NCI-H524 treated with DMSO at 0.1 percent for 48 hours (cell line): ENCODE measurements at regions not wholly inside any gene's neighbourhood (a gene's known extent, or its start where the extent isn't known, plus 50 kb on each side); places are given as distances from the start of the nearest gene placed in this dataset.
"Not testable (repeated sequence)": the region's sequence is repeated elsewhere in the genome, so short reads cannot be mapped to it uniquely, and the experiment has no call there.

Source experiments
- DNase-seq: peaks from one replicate; lab custom pipeline; 2025; lab: John Stamatoyannopoulos, UW

DNA sequence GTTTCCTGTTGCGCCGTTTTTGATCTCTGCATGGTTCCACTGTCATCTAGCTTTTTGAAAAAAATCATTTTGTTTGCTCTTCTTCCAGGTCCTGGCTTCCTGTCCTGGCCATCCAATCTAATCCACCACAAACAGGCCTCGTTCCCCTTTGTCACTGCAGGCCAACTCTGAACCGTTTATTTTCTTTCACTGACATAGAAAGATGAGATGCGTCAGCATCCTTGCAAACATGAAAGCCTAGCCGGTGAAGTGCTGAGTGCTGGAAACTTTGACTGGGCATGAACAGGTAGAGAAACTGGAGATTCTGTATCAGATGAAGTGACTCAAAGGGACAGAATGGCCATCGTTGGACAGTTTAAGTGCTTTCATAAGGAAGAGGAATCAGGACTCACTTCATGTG, 1247.8 kb downstream of the TYW1 start:
- DNase-seq, result no peak

DNA sequence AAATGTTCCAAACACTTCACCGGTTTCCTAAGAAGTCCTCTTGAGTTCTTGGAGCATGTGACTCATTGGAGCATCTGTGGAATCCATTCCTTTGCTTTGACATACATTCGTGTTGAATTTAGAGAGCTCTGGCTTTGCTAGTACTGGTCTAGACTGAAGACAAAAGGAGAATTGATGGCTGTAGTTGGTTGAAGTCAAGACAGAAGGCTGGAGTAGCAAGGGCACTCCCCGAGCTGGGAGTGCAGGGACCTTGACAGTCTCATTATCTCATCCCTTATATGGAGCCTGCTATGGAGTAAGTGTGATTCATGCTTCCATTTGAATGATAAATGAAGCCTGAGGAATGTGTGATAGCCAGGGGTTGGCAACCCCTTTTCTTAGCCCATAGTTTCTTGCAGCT, 1249.1 kb downstream of the TYW1 start:
- no peak for DNase-seq

DNA sequence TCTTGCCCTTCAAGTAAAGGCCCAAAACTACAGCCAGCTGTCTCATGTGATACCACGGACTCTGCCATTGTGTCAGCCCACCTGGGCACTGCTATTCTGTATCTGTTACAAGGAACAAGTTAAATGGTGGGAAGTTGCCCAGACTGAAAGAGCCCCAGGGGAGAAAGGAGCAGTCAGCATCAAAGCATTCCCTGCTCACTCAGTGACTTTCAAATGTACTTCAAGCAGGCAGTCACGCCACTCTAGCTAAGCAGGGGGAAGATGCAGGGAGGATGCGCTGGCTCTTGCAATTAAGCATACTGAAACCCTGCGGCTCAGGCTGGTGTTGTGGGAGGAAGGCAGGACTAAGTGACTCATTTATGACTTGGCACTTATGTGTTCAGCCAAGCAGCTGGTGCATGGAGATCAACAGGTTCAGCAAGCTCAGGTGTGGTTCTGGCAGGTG, 1249.6 kb downstream of the TYW1 start:
- no peak for DNase-seq

DNA sequence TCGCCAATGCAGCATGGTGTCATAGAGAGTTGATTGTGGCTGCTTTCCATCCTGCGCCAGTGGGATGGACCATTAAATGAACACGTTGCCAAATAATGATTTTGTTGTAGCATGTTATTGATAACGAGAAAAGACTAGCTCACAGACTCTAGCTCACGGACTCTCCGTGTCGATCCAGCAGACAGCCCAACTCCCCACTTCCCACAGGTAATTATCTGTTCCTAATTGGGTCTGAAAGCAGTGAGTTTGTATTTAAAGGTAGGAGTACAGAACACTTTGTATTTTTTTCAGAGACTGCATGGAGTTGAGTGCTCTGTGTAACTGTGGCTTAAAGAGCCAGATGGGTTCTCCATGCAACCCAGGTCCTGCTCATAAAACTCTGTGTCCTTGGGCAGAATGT, 1250.5 kb downstream of the TYW1 start:
- no peak for DNase-seq

DNA sequence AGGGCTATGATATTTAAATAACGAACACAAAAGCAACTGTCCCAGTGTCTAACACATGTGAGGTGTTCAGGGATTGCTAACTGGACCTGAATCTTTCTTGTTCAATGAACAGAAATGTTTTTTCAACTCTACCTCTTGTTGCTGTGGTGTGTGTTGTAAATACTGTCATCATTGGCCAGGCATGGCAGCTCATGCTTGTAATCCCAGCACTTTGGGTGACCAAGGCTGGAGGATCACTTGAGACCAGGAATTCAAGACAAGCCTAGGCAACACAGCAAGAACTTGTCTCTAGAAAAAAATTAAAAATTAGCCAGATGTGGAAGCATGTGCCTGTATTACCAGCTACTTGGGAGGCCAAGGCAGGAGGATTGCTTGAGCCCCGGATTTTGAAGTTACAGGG, 1250.9 kb downstream of the TYW1 start:
- DNase-seq, result no peak

DNA sequence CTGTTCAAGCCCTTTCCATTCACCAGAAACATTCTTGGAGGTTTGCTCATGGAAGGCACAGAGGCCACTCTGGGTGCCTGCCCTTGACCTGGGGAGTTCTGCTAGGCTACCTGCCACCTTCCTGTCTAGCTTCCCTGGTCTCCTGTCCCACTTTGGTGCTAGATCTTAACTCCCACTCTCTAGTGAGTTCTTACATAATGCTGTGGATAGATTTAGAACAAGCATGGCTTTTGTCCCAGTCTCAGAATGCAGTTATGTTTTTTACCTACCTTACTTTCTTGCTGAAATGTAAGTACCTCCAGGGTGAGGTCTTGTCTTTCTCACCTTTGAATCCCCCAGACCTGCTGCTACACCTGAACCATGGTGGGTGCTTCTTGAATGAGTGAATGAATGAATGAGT, 1252.3 kb downstream of the TYW1 start:
- DNase-seq, result no peak

DNA sequence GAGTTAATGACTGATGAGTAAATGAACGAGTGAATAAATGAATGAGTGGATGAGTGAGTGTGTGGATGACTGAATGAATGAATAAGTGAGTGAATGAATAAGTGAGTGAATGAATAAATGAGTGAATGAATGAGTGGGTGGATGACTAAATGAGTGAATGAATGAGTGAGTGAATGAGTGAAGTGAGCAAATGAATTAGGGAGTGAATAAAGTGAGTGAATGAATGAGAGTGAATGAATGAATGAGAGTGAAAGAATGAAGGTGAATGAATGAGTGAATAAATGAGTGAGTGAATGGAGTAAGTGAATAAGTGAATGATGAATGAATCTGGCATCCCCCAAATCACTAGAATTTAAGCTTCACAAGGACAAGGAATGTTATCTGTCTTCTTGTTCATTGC, 1253.0 kb downstream of the TYW1 start:
- DNase-seq, result no peak

DNA sequence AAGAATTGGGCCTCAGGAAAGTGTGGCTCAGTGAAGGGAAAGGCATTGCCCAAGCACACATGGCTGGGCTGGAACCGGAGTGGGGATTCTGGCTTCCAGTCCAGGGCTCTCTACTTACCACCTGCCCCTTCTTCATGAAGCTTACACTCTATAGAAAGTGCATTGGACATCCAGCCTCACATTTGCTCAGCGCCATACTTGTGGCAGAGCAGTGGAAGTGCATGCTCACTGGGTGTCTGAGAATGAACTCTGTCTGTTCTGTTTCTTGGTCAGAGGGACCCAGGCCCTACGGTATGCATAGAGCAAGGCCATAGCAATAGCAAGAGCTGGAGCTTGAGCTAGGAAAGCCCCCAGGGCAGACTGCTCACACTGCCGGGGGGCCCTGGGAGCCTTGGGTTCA, 1253.5 kb downstream of the TYW1 start:
- DNase-seq, result no peak

DNA sequence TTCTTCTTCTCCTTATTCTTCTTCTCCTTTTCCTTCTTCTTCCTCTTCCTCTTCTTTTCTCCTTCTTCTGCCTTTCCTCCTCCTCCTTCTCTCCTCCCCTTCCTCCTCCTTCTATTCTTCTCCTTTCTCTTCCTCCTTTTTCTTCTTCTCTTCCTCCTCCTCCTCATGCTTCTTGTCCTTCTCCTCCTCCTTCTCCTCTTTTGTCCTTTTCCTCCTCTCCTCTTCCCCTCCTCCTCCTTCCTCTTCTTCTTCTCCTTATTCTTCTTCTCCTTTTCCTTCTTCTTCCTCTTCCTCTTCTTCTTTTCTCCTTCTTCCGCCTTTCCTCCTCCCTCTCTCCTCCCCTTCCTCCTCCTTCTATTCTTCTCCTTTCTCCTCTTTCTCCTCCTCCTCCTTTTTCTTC, 1258.2 kb downstream of the TYW1 start:
- not testable (repeated sequence) for DNase-seq

DNA sequence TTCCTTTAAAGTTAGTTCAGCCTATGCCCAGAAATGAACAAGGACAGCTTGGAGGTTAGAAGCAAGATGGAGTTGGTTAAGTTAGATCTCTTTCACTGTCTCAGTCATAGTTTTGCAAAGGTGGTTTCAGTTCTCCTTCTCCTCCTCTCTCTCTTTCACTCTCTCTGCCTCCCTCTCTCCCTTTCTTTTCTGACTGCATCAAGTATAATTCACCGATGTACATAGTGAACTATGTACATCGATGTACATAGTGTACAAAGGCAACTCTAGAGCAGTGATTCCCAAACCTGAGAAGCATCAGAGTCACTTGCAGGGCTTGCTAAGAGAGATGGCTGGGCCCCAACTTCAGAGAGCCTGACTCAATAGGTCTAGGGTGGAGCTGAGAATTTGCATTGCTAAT, 1259.7 kb downstream of the TYW1 start:
- DNase-seq, result no peak

DNA sequence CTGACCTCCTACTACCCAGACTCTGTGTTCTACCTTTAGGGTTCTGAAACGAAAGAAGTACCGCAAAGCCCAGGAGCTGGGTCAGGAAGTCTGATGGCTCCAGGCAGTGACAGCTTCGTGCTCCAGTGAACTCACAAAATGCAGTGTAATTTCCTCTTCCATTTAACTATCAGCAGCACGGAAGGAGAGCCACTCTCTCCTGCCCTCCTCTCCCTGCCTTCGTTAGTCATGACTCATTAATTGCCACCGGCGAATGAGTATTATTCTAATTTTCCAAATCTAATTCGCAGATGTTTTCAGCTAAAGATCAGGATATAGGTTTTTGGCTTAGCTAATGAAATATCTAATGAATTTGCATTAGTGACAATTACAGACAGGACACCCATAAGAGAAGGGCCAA, 1262.0 kb downstream of the TYW1 start:
- DNase-seq, result no peak

DNA sequence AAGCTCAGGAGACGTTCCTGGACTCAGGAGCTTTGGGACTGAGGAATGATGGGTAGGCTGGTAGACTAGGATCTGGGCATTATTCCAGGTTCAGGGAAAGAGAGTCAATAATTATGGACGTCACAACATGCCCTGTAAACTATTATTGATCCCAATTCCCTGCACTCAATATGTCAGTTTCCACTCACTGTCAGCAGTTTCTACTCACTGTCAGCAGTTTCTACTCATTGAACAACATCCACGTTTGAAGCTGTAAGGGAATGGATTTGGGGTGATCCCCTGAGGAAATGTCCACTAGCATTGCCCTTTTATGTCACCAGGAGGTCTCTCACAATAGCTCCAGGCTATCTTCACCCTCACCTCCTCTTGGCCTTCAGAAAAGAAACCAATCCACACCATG, 1268.6 kb downstream of the TYW1 start:
- no peak for DNase-seq

DNA sequence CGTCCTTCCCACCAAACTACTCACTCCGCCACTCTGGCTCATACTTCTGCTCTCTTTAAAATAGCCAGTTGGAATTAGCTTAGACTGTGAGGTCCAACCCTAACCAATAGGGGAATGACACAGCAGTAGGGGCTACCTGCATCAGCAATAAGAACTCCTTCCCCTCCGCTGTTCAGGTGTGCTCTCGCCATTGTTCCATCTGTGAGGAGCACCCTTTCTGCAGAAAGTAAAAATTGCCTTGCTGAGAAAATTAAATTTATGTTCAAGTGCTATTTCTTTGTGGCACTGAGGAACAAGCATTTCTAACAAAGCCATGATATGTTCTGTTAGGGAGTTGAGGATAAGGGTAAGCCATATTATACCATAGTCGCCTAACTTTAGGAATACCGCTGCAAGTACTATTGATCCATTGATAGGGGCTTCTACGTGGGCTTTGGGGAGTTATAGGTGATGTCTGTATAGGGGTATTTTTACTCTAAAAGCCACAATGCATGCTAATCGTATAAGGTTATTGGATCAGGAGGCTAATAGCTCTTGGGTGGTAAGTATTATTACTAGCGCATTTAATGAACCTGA, 1269.5 kb downstream of the TYW1 start:
- no peak for DNase-seq

DNA sequence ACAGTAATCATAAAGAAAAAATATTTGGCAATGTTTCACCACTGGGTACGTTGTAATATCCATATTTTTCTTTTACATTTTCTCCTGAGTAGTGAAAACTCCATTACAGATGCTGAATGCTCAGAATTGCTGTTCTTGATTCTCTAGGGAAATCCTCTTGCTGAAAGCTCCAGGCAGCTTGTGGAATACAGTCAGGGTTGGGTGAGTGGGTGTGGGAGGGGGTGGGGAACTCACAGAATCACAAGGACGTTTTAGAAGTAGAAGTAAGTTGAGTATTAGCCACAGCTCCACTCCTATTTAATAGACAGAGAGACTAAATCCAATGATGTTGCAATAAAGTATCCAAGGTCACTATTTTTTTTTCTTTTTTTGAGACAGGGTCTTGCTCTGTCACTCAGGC, 1270.9 kb downstream of the TYW1 start:
- DNase-seq, result no peak

DNA sequence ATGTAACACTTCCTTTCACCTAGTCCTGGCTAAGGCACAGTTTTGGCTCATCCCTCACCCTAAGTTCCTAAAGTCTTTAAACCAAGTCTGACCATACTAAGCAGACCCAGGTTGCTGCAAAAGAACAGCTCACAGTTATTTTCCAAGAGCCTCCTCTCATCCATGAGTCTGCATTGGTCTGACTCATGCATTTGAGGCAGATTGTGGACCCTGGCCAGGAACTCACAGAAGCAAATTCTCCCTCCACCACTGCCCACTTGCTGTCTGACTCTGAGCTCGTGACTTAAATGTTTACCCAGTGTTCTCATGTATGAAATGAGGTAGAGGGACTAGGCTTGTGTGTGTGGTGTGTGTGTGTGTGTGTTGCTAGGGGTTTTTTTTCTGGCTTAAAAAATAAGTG, 1272.8 kb downstream of the TYW1 start:
- no peak for DNase-seq

DNA sequence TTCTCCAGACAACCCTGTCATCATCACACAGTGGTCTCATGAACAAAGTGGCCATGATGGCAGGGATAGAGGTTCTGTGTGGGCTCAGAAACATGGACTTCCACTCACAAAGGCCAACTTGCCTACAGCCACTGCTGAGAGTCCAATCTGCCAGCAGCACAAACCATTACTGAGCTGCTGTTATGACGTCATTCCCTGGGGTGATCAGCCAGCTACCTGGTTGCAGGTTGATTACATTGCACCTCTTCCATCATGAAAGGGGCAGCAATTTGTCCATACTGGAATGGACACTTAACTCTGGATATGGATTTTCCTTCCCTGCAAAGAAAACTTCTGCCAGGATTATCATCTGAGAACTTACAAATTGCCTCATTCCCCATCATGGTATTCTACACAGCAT, 1275.9 kb downstream of the TYW1 start:
- DNase-seq, result no peak

DNA sequence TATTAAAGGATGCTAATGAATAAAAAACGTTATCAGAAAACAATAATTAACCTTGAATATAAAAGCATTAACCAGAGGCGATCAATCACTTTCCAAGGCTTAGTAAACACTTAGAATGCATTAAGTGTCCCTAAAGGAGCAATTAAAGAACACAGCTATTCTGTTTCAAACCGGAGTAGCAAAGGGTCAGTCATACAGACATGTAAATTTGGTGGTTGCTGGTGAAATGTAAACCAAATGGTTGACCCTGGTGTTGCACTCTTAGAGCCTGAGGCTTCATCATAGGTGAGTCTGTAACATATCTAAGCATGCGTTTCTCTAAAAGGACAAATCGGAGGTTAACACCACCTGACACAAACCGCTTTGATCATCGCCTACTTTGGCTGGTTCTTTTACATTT, 1280.1 kb downstream of the TYW1 start:
- no peak for DNase-seq

DNA sequence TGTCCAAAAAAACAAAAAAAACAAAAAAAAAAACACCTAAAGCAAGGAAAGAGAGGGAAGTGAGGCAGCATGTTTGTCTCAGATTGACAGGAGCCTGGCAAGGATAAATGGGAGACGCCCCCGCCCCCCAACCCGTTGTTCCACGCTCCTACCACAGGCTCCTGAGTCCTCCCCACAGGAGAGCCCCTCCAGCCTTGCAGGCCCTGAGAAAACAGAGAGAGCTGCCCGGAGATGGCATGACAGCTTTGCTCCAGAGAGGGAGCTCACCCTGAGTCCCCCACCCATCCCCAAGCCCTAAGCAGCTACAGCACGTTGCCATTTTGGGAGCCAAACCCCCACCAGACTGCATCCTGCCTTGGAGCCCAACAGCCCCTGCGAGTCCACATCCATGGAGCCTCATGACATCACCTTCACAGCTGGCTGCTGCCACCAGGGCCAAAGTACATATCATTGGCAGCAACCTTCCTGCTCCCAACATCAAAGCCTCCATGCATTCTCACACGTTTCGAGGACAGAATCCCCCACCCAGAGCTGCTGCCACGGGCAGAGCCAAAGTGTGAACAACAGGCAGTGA, 1283.3 kb downstream of the TYW1 start:
- no peak for DNase-seq

DNA sequence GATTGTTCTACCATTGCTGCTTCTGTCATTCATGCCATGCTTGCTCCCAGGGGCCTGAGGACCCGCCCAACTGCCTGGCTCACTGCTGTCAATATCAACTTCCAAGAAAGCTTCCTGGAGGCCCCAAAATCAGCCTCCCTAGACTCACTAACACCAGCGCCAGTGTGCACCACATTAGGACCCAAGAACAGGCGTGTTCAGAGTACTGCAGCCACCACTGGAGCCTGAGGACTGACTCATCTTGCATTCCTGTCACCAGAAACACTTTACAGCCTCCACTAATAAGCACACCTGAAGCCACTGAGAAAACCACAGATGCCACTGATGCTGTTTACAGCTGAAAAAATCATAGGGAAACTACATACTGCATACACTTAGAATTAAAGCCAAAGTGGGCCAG, 1284.3 kb downstream of the TYW1 start:
- no peak for DNase-seq

DNA sequence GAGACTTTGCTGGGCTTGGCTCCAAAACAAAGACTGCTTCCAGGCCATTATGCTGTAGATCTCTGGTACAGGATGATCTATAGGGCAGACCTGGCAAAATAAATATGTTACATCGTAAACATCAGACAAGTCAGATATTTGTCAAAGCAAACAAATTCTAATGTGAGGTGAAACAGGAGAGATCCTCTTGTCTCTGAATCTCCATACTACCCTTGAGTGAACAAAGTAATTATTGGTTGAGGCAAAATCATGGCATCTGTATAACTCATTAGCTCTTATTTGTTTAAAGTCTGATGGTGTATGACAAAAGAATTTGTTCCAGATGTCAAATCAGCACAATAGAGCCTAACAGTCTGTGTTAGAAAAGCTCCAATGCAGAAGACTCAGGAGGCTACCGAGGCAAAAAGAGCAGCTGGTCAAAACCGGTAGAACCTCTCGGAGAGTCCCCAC, 1291.5 kb downstream of the TYW1 start:
- no peak for DNase-seq

DNA sequence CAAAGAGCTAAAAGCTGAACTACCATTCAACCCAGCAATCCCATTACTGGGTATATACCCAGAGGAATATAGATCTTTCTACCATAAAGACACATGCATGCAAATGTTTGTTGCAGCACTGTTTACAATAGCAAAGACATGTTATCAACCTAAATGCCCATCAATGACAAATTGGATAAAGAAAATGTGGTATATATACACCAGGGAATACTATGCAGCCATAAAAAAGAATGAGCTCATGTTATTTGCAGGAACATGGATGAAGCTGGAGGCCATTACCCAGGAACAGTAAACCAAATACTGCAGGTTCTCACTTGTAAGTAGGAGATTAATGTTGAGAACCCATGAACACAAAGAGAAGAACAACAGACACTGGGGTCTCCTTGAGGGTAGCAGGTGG, 1295.1 kb downstream of the TYW1 start:
- no peak for DNase-seq

DNA sequence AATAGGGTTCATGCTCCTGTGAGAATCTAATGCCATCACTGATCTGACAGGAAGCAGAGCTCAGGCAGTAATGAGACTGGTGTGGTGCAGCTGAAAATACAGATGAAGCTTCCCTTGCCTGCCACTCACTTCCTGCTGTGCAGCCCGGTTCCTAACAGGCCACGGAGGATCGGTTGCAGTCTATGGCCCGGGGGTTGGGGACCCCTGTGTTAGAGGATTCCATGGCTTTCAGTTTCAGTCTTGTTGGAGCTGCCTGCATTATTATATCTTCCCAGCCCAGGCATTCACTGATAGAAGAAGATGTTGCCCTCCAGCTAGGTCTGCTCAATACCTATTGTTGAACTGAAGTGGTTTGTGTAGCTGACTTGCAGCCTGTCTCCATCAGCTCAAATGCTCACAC, 1298.8 kb downstream of the TYW1 start:
- DNase-seq, result no peak

DNA sequence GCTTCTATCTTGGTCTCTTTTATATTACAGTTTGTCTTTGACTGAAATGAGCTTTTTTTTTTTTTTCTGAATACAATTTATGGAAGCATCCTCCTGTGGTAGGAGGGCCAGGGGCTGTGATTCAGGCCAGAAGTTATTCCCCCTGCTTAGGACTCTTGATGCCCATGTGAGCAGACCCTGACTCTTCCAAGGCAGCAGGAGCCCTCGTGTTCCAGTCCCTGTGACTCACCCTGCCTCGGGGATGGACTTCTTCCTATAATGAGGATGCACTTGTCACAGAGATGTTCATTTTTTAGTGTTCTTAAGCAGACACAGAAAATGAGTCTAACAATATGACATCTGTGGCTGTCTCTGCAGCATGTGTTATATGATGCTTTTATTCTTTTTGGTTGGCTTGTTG, 1293.7 kb upstream of the AUTS2 start:
- no peak for DNase-seq

DNA sequence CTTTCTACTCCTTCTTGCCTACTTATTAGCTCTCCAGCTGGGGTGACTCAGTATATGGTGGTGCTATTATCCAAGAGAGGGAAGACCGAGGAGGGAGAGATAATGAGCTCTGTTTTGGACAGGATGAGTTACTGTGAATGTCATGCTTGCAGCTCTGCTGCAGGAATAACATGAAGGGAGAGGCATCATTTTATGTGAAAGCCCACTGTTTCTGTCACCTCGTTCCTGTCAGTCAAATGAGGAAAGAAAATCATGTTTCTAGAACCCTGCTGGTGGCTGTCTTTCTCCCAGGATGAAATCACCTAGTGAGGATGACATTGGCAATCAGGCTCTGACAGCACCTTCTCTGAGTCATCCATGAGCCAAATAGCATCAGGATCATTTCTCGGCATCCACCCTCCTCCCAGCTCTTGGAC, 1291.6 kb upstream of the AUTS2 start:
- no peak for DNase-seq
